Heart right ventricle (tissue), 16 donors: ENCODE measurements at regions not wholly inside any gene's neighbourhood (a gene's known extent, or its start where the extent isn't known, plus 50 kb on each side); places are given as distances from the start of the nearest gene placed in this dataset.
A peak's percentile ranks its signal among the peaks of the same experiment; 100 is the strongest.

Source experiments
- ATAC-seq, 8 donors: fragments of 200-7000 bp; cut with Tn5 transposase; one replicate each; pipeline ENCODE4 v1.9.1; 2020; ENCODE audit warnings: mild to moderate bottlenecking in 8 of 8, moderate library complexity in 8 of 8, moderate number of reproducible peaks in 1 of 8
- DNase-seq, 2 donors: peaks; one replicate each; pipeline ENCODE4 v3.0.0-alpha.2; 2020
- H3K27ac ChIP-seq, 10 donors: fragments of 200-600 bp; sonication (generic) in 2 of 10; one replicate each; pipeline versions ENCODE4 v1.5.0 to v1.8.0; 2020 to 2022; ENCODE audit warnings: mild to moderate bottlenecking in 3 of 10
- H3K27me3 ChIP-seq, 7 donors: fragments of 200-600 bp; one replicate each; pipeline ENCODE4 v1.8.0; 2021 to 2022; ENCODE audit warnings: mild to moderate bottlenecking in 2 of 7
- H3K36me3 ChIP-seq, 9 donors: fragments of 200-600 bp; sonication (generic) in 1 of 9; one replicate each; pipeline versions ENCODE4 v1.5.0 to v1.8.0; 2020 to 2022; ENCODE audit warnings: mild to moderate bottlenecking in 2 of 9
- H3K4me1 ChIP-seq, 9 donors: fragments of 200-600 bp; sonication (generic) in 1 of 9; one replicate each; pipeline versions ENCODE4 v1.5.0 to v1.8.0; 2020 to 2022; ENCODE audit warnings: mild to moderate bottlenecking in 4 of 9
- H3K4me3 ChIP-seq, 10 donors: fragments of 200-600 bp; sonication (generic) in 2 of 10; one replicate each; pipeline versions ENCODE4 v1.5.0 to v1.8.0; 2020 to 2022; ENCODE audit warnings: mild to moderate bottlenecking in 7 of 10, moderate library complexity in 2 of 10
- H3K9me3 ChIP-seq, 11 donors: fragments of 200-600 bp in 10 of 11; sonication (generic) in 2 of 11; one replicate each; pipeline versions ENCODE4 v1.5.0 to v1.8.0; 2013 to 2022; ENCODE audit warnings: mild to moderate bottlenecking in 2 of 11, control low read depth in 1 of 11, moderate library complexity in 1 of 11
- WGBS, 2 donors: extraction: QIAGEN DNeasy Blood & Tissue Kit; methylation state at CpG; one replicate each; pipeline ENCODE4 v1.1.7; 2013; ENCODE audit warnings: inconsistent platforms in 1 of 2; 5-methylcytosine and 5-hydroxymethylcytosine counted together
- intact Hi-C, 10 donors: fragments of 100-400 bp; cut with DNase I; formaldehyde crosslinking; loops; one replicate each; pipeline versions ENCODE4 v1.11.1 to v1.14.2; 2022
- TF ChIP-seq, protein P1 (sequence below), 9 donors: fragments of 200-600 bp; sonication (generic) in 2 of 9; IDR thresholded peaks; one replicate each; pipeline versions ENCODE4 v1.5.0 to v1.8.0; 2021 to 2022; ENCODE audit warnings: antibody characterized with exemption in 9 of 9, mild to moderate bottlenecking in 5 of 9, moderate library complexity in 1 of 9
- donor health status: Arrhythmogenic right ventricular cardiomyopathy.
- donor health status: ischemic (EF 13 %, LVEDD 7.1; RV severe dilation, severe dysfunction).
- donor health status: healthy with polysubstance abuse.
- donor health status: DM: no; HTN: yes; CAD: no.
- donor health status: DM: no; HTN: no; CAD: no.
- donor health status: ischemic (EF 25% LVEDD 6.9; RV normal size, moderate dysfunction).
- donor health status: ischemic (EF 25% LVEDD 5.7; RV mildly dilated, moderate dysfunction).
- donor health status: healthy.
- donor health status: DM: yes; HTN: yes; CAD: no.
- donor health status: Ischemic cardiomyopathy.
- donor health status: ischemic (EF 35%, LVEDD 5.7; RV mildly dilated, moderate dysfunction).
- donor health status: nonischemic (EF 11% LVEDD 7.7; RV severe dilation, severe dysfunction).
- donor health status: DM: yes; HTN: yes; CAD: no.
- donor health status: PGD.
- donor health status: ischemic (EF 29% LVEDD 5.4; RV normal size, mild dysfunction).
- donor health status: nonischemic (EF 23%, LVEDD 6.1; RV moderate dilation, normal function).

DNA sequence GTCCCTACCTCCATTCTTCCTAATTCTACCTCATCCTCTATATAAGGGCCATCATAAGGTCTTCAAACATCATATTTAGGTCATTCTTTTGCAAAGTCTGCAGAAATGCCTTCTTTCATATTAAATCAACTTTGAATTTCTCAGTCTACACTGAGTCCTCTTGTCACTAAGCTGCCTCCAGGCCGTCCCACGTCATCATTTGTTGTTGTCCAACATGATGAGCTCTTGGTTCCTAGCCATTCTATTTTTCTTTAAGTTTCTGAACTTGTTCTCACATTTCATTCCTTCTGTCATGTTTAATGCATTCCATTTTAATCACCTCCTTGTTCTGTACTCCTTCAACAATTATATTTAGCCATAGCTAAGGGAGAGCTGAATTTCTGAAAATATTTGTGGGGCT is 59.2 kb upstream of the PGR start:
- ATAC-seq: peak in 1 of 8 donors; percentile 41
- Histone ChIP-seq H3K27ac (peak overlapping the region in 1 of 10 donors; percentile 23), H3K27me3 (no peaks in the 10 kb centered on the region), H3K9me3 (no peaks in the 10 kb centered on the region), H3K4me1 (peaks cover 0 to 16% (median 0%) of the 10 kb centered on the region in 9 donors), H3K36me3 (no peaks in the 10 kb centered on the region), H3K4me3 (no peak overlapping the region)
- DNase-seq: no peak
- intact Hi-C loops: no loop called here
- 53 to 65% methylated on average over 2 of the region's 2 CpGs for WGBS, 2 donors
- TF ChIP-seq, protein P1, sequence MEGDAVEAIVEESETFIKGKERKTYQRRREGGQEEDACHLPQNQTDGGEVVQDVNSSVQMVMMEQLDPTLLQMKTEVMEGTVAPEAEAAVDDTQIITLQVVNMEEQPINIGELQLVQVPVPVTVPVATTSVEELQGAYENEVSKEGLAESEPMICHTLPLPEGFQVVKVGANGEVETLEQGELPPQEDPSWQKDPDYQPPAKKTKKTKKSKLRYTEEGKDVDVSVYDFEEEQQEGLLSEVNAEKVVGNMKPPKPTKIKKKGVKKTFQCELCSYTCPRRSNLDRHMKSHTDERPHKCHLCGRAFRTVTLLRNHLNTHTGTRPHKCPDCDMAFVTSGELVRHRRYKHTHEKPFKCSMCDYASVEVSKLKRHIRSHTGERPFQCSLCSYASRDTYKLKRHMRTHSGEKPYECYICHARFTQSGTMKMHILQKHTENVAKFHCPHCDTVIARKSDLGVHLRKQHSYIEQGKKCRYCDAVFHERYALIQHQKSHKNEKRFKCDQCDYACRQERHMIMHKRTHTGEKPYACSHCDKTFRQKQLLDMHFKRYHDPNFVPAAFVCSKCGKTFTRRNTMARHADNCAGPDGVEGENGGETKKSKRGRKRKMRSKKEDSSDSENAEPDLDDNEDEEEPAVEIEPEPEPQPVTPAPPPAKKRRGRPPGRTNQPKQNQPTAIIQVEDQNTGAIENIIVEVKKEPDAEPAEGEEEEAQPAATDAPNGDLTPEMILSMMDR (IDR thresholded peaks at IDR 0.05): no peak

DNA sequence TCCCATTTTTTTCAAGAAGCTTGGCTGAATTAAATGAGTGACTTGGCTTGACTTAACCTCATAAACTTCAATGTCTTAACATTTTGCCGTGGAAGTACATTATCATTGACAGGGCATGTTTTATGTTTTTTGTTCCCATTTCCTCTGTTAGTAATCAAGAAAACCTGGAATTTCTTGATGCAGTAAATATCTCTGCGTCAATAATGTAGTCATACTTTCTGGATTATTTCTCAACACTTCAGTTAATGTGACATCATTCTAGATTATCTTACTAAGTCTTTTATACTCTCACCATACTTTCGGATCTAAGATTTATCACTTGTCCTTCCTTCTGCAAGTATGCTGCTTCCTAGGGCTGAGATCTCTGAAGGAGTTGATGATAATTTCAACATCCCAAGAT is 58.6 kb upstream of the PGR start:
- intact Hi-C loops: no loop called here
- ATAC-seq: no peak
- WGBS, 2 donors: 63 to 64% methylated on average over 3 of the region's 3 CpGs

DNA sequence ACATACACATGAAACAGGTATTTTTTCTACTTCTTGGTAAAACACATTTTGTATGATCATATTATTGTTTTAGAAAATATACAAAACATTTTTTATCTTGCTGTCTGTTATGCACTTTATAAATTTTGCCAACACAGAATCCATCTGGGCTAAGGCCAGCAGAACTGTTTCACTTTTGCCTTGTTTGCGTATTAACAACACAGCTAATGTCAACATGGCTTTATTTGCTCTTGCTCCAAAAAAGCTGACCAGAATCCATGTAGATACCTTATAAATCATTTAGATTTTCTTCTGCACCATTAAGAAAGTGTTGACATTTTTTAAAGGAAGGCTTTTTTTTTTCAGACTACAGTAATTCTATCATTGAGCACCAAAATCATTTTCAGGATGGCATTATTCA is 58.1 kb upstream of the PGR start:
- Histone ChIP-seq H3K36me3 (no peaks in the 10 kb centered on the region), H3K9me3 (no peaks in the 10 kb centered on the region), H3K4me3 (no peak overlapping the region), H3K27ac (peak overlapping the region in 1 of 10 donors; percentile 2), H3K4me1 (peaks cover 0 to 16% (median 0%) of the 10 kb centered on the region in 9 donors), H3K27me3 (no peaks in the 10 kb centered on the region)
- WGBS, 2 donors: 78 to 86% methylated on average over 1 of the region's 1 CpG
- TF ChIP-seq, protein P1 (IDR thresholded peaks at IDR 0.05): no peak
- peak in 1 of 2 donors; percentile 5 for DNase-seq
- intact Hi-C loops: no loop called here
- ATAC-seq: no peak

More for the DNA sequence above, 58.6 kb upstream of the PGR start:
- no peak overlapping the region for H3K4me3 ChIP-seq
- no peaks in the 10 kb centered on the region for H3K9me3 ChIP-seq
- TF ChIP-seq, protein P1 (IDR thresholded peaks at IDR 0.05): no peak
- no peaks in the 10 kb centered on the region for H3K27me3 ChIP-seq
- peaks cover 0 to 16% (median 0%) of the 10 kb centered on the region in 9 donors for H3K4me1 ChIP-seq
- peak overlapping the region in 2 of 10 donors; percentile 2 to 23 for H3K27ac ChIP-seq
- no peak for DNase-seq
- H3K36me3 ChIP-seq: no peaks in the 10 kb centered on the region

GRCh38 chr11:101185985-101186384 is 56.4 kb upstream of the PGR start:
- Histone ChIP-seq H3K36me3 (no peaks in the 10 kb centered on the region), H3K27ac (no peak overlapping the region), H3K4me1 (peaks cover 0 to 16% (median 0%) of the 10 kb centered on the region in 9 donors), H3K27me3 (no peaks in the 10 kb centered on the region), H3K4me3 (no peak overlapping the region), H3K9me3 (no peaks in the 10 kb centered on the region)
- WGBS, 2 donors: 79 to 84% methylated on average over 2 of the region's 2 CpGs
- ATAC-seq (no peak), DNase-seq (no peak)
- TF ChIP-seq, protein P1 (IDR thresholded peaks at IDR 0.05): no peak
- intact Hi-C loops: no loop called here
